AG08396 (cell line): ENCODE measurements at regions not wholly inside any gene's neighbourhood (a gene's known extent, or its start where the extent isn't known, plus 50 kb on each side); places are given as distances from the start of the nearest gene placed in this dataset.

Source experiments
- DNase-seq: peaks from one replicate; pipeline ENCODE4 v3.0.0; 2012; ENCODE audit warnings: low spot score, mixed read lengths

GRCh38 chr14:60349663-60350365 is 100.8 kb downstream of the PPM1A start:
- peak; percentile 51 for DNase-seq

- no peak for DNase-seq
Measured at GRCh38 chr14:60350366-60350720, 101.3 kb downstream of the PPM1A start.

DNA sequence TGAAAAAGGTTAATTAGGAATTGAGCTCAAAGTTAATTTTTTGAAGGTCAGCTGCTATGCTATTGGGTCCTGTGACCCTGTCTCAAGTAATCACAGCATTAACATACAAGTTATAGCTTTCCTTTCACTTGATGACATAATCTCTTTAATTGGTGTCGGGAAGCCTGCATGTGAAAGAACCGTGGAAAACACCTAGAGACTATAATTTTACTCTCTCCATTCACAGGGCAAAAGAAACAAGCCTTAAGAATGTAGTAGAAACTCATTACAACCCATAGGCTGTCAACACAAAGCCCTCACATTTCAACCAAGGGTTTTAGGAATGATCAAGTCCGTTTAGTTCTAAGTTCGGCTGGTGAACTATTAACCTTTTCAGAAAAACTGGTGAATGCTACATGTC is 104.4 kb downstream of the PPM1A start:
- DNase-seq, result no peak

DNA sequence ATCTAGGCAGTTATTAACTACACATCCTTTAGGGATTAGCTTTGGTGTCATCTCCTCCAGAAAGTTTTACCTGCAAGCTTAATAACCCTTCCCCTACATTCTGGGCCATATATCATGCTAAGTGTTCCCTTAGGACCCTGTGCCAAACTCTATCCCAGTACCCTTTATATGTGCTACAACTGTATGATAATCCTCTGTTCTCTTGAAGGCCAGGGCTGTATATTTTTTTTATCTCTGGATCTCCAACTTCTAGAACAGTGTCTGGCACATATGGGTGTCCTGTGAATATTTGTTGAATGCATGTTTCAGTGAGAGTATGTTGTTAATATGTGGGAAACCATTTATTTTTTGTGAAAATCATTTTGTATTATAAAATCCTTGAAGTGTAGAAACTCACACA is 106.7 kb downstream of the PPM1A start:
- no peak for DNase-seq

DNA sequence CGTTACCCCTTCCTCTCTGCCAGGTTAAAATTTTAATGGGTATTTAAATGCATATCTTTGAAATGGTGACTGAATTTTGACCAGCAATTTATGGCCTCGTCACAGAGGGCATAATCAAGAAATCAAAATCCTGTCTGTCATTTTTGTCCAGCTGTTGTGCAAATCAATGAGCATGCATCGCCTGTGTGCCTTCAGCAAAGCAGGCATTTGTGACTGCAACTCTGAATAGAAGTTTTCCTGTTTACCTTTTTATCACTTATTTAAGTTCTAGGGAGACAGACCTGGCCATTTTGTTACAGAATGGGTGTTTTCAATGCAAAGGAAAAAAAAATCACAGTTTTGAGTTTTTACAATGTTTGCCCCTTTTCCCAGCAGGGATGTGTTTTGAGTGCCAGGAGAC is 107.4 kb downstream of the PPM1A start:
- no peak for DNase-seq

DNA sequence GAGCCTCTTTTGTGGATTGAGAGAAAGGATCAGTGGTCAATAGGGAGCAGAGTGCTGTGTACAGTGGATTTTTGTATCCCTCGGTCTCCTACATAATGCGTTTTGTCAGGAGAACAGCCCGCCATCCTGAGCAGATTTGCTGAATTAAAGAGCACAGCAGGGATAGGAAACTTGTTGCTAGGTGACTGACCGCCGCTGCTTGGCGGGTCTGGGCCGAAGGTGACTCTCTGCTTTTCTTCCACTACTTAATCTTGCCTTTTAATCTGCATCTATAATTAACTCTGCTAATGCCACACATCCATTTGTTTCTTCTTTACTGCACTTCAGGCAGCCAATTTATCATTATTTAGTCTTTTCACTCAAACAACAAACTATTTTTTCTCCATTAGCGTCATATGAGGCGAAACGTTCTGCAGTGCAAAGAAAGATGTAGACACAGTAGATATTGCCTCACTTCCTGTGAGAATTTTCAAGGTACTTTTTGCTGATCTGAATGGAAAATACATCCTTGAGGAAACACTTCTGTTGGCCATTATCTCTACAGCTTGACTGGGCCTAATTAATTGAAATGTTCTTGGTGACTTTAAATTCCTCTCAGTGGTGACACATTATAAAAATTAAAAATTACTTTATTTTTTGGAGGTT is 108.0 kb downstream of the PPM1A start:
- no peak for DNase-seq

GRCh38 chr14:60357551-60358149 is 108.6 kb downstream of the PPM1A start:
- no peak for DNase-seq

GRCh38 chr14:60363275-60363674 is 114.3 kb downstream of the PPM1A start:
- no peak for DNase-seq

- no peak for DNase-seq
Measured at GRCh38 chr14:60363687-60364086, 114.7 kb downstream of the PPM1A start.

DNA sequence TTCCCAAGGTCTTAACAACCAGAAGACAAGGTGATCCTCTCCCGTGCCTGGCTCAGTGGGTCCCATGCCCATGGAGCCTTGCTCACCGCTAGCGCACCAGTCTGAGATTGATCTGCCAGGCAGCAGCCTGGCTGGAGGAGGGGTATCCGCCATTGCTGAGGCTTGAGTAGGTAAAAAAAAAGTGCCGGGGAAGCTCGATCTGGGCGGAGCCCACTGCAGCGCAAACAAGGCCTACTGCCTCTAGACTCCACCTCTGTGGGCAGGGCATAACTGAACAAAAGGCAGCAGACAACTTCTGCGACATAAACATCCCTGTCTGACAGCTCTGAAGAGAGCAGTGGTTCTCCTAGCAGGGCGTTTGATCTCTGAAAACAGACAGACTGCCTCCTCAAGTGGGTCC is 104.0 kb downstream of the C14orf39 start:
- DNase-seq, result no peak
